Activated CD4-positive, alpha-beta T cell treated with anti-CD3 and anti-CD28 coated beads, Interleukin-2, Interleukin-6, amounts not matched to agents 100 ng/mL and 50 ng/mL, durations not matched to agents 16 hours and 8 hours (primary cell): ENCODE measurements at regions not wholly inside any gene's neighbourhood (a gene's known extent, or its start where the extent isn't known, plus 50 kb on each side); places are given as distances from the start of the nearest gene placed in this dataset.

ENCODE experiments used
- DNase-seq: peaks from one replicate; pipeline ENCODE4 v3.0.0-alpha.2; 2020

GRCh38 chr20:11437090-11437489, 480.6 kb upstream of the BTBD3 start:
- DNase-seq: no peak

DNA sequence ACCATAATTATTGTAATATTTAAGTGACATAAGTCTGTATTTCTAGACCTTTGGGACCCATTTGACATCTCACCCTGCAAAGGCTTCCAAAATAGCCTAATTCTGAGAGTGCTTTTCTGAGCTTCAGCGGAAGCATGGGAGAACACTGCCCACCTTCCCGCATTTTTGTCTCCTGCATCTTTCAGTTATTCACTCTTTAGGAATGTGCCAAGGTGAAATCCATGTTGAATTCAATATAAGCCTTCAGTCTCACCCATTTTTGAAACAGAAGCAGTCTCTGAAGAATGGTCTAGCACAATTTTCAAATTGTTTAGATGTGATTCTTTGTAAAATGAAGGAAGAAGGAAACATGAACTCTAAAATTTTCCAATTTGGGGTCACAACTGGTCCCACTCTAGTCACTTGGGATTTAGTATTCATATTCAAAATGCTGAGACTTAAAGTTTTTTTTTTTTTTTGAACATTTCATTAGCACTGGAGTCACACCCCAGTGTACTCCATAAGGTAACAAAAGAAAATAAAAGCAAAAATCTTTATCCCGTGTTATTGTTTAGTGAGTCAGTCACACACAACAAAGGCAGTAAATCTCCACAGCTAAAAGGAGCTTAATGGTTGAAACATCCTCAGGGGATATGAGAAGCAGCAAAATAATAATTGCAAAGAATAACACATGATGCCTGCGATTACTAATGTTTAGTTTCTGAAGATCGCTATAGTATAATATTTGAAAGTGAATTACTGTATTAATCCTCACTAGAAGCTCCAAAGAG, 479.9 kb upstream of the BTBD3 start:
- no peak for DNase-seq

DNA sequence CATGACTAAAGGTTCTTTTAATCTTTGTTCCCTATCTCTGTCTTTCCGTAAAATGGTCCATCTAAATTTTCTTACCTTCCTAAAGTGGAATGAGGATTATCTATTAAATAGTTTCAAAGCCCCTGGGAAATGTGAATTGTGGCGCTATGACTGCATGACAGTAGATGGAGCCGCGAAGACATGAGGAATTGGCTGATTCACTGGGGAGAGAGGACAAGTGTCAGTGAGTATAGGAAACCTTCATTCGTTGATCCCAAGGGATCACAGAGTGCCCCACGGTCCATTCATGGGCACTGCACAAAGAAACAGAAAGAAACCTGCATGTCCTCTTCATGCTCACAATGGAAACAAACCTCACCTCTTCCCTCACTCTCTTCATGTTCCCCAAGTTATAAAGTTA, 479.3 kb upstream of the BTBD3 start:
- DNase-seq: no peak

DNA sequence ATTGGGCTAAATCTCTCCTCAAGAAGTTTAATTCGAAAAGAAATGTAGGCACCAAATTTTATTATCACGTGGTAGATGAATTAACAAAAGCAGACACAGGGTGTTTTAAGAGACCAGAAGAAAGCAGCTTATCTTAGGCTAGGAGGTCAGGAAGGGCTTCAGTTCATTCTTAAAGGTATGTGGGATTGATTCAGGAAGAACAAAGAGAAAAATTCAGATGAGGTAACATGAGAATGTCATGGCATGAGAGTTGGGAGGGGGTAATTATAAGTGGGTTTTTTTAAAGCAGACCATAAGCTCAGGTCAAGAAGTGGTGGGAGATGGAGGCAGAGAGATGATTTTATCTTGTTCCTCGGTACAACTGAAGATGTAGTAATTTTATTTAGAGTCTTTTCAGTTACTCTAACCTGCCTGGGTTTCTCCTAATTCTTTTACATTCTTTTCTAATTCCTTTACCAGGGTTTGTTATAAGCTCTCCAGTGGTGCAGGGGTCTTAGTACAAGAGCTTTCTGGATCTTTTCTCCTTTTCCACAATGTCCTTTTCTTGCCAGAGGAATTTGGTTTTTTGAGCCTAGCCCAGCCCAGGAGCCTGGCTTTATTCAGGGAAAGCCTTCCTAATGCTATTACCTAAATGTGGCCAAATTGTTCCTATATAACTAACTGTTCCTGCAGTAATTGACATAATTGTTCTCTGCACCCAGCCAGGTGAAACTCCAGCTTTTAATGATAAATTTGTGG, 474.1 kb upstream of the BTBD3 start:
- no peak for DNase-seq

- no peak for DNase-seq
Measured at GRCh38 chr20:11445161-11445560, 472.5 kb upstream of the BTBD3 start.

- DNase-seq: no peak
Measured at GRCh38 chr20:11445891-11446290, 471.8 kb upstream of the BTBD3 start.

- no peak for DNase-seq
Measured at GRCh38 chr20:11447371-11448100, 470.2 kb upstream of the BTBD3 start.

- no peak for DNase-seq
Measured at GRCh38 chr20:11448554-11448953, 469.1 kb upstream of the BTBD3 start.

GRCh38 chr20:11451793-11452291, 465.9 kb upstream of the BTBD3 start:
- no peak for DNase-seq

DNA sequence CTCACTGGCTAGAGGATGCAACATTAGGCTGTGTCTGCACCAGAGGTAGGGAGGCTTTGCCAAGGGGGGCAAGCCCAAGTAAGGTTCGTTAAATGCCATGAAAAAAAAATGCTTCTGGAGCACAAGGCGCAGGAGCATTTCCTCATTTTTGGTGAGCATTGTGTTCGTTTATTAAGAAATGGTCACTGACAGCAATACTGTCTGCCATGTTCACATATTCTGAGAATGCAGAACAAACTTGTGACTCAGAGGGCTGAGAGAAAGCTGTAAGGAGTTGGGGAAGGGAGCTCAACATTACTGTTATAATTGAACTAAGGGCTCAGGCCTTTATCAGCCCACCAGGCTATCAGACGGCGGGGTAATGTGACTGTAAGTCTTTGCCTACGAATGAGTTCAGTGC, 465.4 kb upstream of the BTBD3 start:
- DNase-seq: no peak

DNA sequence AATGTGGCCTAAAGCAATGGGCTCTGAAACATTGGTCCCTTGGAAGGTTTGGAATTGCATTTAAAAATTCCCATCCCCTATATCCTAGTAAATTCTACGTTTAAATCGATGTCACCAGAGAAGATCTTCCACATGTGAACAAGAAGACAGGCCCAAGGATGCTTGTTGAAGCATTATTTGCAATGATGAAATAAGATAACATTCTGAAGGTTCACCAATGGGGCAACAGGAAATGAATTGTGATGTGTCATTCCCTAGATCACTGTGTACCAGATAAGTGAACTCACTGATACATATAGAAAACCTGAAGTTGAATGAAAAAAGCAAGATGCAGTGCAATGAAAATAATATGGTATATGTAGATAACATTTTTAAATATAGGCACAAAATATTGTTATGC, 464.3 kb upstream of the BTBD3 start:
- no peak for DNase-seq

DNA sequence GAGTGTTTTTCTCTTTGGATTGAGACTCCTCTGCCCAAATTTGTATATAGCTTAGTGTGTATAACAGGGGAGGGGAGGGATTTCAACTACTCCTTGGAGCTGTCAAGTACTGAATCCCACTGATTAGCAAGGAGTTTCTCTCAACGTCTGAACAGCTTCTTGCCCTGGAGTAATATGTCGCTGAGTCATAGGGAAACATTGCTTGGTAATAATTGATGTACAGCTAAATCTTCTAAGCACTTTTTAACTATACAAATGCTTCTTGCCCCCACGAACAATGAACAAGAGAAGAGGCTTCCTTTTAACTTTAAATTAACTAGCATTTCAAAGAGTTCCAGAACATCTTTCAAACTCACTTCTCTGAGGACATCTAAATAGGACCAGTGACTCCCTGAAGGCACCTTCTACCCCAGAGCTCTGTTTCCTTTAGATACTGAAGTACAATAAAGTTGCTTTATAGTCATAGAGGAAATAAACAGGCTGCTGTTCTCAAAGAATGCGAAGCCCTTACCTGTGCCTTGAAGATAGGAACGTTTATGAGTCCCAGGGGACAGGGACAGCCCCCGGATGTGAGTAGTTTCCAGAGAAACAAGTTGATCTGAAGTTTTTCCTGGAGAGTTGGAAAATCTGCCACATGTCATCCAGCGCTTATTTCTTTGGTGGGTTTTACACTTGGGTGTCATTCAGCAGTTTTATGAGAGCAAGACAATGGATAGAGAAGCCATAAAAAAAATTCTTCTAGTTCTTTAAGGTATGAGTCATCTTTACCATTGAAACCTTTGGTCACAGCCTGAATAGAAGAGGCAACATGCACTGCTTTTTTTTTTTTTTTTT, 462.5 kb upstream of the BTBD3 start:
- no peak for DNase-seq

- DNase-seq: no peak
Measured at GRCh38 chr20:11457488-11457887, 460.2 kb upstream of the BTBD3 start.

DNA sequence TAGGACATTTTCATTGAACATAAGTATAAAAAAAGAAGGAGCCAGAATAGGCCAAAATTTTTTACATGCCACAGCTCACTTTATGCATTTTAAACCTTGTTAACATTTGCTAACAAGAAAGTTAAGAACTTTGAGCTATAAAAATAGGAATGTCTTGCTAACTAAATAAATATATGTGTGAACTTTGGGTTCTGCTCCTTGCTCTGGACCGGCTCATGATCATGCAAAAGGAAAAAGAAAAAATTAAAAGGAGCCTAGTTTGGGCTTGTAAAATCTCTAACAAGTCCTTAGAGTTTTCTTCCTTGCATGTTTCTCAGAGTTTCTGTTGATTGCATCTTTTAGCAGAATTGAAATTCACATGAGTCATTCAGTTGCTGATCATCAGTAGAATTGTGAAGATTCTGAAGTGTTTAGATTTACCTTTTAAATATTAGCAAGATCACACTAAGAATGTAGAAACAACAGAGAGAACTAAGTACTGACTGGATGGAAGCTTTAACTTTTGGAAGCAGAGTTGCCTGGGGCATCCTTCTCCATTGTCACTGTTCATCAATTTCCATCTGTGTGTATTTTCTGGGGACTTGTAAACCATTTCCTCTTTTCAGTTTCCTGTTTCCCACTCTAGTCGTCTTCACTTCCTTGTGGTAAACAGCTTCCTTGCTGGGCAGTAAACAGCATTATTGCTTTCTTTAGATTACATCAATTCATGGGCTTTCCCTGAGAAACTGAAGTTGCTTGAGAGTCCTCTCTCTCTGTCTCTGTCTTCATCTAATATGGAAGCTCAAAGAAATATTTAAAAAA, 458.4 kb upstream of the BTBD3 start:
- DNase-seq: no peak

DNA sequence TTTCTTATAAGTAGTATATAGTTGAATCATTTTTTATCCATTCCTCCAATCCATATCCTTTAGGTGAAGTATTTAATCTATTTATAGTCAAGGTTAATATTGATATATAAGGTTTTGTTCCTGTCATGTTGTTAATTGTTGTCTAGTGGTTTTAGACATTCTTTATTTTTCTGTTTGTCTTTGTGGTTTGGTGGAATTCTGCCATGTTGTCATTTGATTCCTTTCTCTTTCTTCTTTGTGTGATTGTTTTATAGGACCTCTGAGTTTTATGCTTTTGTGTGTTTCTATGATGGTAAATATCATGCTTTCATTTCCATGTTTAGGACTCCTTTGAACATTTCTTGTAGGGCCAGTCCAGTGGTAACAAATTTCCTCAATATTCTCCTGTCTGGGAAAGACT, 450.3 kb upstream of the BTBD3 start:
- no peak for DNase-seq

DNA sequence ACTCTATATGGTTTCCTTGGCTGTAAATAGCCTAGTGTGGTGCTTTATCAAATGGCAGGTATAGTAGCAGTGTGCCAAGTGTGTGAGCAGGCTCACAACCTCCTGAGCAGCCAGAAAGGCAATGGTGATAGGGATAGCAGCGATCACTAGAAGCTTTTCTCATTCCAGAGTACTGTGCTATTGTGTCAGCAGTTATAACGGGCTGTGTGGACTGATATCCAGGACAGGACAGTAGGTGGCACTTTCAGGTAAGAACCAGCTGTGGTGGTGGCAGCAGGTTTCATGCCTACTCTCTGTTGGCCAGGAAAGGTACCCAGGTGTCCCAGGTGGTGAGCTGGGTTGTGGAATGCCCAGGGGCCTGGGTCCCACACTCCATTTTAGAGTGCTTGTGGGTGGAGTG, 448.8 kb upstream of the BTBD3 start:
- no peak for DNase-seq

DNA sequence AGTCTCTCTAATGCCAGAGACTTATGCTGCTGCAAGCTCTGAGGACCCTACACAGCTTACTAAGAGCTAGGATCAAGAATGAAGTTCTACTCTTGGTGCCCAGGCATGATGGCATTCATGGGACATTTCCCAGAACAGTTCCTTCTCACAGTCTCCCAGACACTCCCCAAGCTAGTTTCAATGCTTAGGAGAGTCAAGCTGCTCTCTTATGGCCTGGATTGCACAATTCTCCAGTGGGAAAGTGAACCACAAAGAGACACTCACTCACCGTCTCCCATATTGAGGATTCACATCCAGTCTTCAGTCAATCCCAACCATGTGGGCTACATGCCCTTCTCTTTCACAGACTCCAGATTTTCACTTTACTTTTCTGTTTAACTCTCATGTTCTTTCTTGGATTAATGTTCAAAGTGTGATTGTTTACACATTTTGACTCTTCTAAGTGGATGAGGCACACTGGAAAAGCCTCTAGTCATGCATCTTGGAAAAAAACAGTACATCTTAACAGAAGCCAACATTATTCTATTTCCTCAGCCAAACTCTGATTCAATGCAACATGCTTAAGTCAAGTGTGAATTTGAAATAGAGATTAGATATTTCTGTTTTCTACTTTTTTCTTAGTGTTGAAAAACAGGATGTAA, 447.8 kb upstream of the BTBD3 start:
- DNase-seq: no peak

DNA sequence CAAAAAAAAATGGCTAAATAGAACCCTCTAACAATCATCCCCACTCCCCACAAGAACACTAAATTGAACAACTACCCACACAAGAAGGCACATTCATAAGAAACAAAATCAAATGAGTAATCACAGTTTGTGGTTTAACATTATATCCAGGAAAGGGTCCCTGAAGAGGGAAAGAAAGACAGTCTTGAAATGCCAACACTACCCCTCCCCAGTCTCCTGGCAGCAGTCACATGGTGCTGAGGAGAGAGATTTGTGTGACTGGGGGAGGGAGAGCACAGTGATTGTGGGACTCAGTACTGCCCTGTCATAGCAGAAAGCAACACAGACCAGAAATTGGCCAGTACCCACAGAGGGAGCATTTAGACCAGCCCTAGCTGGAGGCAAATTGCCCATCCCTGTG, 443.7 kb upstream of the BTBD3 start:
- DNase-seq: no peak

- DNase-seq: no peak
Measured at GRCh38 chr20:11483697-11484096, 434.0 kb upstream of the BTBD3 start.

DNA sequence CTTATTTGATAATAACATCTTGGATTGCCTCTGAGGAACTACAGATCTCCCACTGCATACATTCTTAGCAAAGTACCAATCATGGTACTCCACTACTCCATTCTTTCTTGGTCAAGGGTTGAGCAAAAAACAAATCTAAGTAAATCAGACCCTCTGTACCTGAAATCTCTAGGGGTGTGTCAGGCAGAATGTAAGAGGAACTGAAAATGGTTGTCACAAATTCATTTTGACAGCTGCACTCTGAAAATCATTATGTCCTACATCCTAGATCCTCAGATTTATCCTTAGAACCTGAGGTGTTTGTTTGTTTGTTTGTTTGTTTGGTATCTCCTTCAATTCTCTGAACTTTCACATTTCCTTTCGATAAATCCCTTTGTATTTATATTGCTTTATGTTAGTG, 433.2 kb upstream of the BTBD3 start:
- DNase-seq: no peak

DNA sequence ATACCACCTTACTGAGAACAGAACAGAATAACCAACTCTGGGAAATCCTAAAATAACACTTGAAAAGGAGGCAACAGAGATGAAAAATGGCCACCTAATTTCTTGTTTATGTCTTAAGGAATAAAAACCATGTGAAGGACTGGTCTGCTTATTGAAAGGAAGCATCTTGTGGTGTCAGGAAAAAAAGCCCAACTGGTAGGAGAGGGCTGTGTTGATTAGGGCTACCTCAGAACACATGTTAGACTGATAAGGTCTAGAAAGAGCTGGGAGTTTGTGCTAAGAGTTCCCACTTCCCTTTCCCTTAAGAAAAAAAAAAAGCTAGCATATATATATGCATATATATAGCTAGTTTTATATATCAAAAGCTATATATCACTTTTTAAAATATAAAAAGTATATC, 425.3 kb upstream of the BTBD3 start:
- no peak for DNase-seq
